HepG2 (cell line): ENCODE measurements at regions not wholly inside any gene's neighbourhood (a gene's known extent, or its start where the extent isn't known, plus 50 kb on each side); places are given as distances from the start of the nearest gene placed in this dataset.

Experiments
- ATAC-seq: fragments of 200-7000 bp; cut with Tn5 transposase; 3 replicates; pipeline ENCODE4 v1.9.1; 2020; ENCODE audit warnings: mild to moderate bottlenecking, moderate library complexity
- BruUV-seq: library from RNA; stranded (reverse); fragments of 400-500 nt; replicated peaks from 2 replicates; lab custom pipeline; 2021; lab: Mats Ljungman, UMichigan
- CTCF ChIA-PET: fragments of 300-600 bp; formaldehyde crosslinking; extraction: SDS; loops from one replicate; lab custom pipeline; 2021; ENCODE audit warnings: low total read pairs, inconsistent platforms, low intra/inter-chr PET ratio; lab: Yijun Ruan, JAX
- POLR2A ChIA-PET: fragments of 350-600 bp; sonication (Branson Sonifier 250); formaldehyde crosslinking; loops from one replicate; lab custom pipeline; 2020; ENCODE audit warnings: antibody characterized with exemption, inconsistent platforms; lab: Yijun Ruan, JAX
- DNase-seq: peaks from one replicate; pipeline ENCODE4 v3.0.0-alpha.2; 2015; ENCODE audit warnings: low spot score
- FAIRE-seq: peaks from 3 replicates; lab custom pipeline; 2011; peaks lifted over from hg19 to GRCh38; lab: Jason Lieb, UNC
- H2AFZ ChIP-seq: one replicate; pipeline ENCODE4 v1.6.1; 2011; ENCODE audit warnings: low read length, inconsistent platforms
- H3K27ac ChIP-seq: fragments of 300-600 bp; 3 replicates; pipeline ENCODE4 v1.8.0; 2011; ENCODE audit warnings: mixed run types, mild to moderate bottlenecking, mixed read lengths, low read length, inconsistent platforms; ENCODE audit not compliant: insufficient read depth; ENCODE audit errors: extremely low read length
- H3K27me3 ChIP-seq, 2 experiments: fragments of 200-600 bp in 1 of 2; 2 replicates in 1 of 2; 3 replicates in 1 of 2; pipeline versions ENCODE4 v1.6.0 to v1.8.0; 2011; ENCODE audit warnings: low read length in 2 of 2, mild to moderate bottlenecking in 2 of 2, moderate library complexity in 2 of 2, inconsistent platforms in 1 of 2; ENCODE audit not compliant: insufficient read depth in 2 of 2, control insufficient read depth in 1 of 2
- H3K36me3 ChIP-seq, 2 experiments: fragments of 200-600 bp in 1 of 2; replicated peaks in 1 of 2; 2 replicates in 1 of 2; 3 replicates in 1 of 2; pipeline versions ENCODE4 v1.5.1 to v1.8.0; 2011; ENCODE audit warnings: low read length in 2 of 2, inconsistent platforms in 1 of 2; ENCODE audit not compliant: insufficient read depth in 2 of 2, control insufficient read depth in 1 of 2
- H3K4me1 ChIP-seq: 2 replicates; pipeline ENCODE4 v1.5.1; 2012; ENCODE audit warnings: low read length, inconsistent platforms; ENCODE audit not compliant: insufficient read depth
- H3K4me2 ChIP-seq: 2 replicates; pipeline ENCODE4 v1.6.0; 2011; ENCODE audit warnings: low read depth, low read length, inconsistent platforms
- H3K4me3 ChIP-seq, 3 experiments: fragments of 200-600 bp in 1 of 3; sonication (generic), shearing (Covaris generic) in 1 of 3; replicated peaks in 1 of 3; 2 replicates each; pipeline ENCODE4 v1.5.1; 2011 to 2016; ENCODE audit warnings: low read length in 3 of 3, inconsistent platforms in 2 of 3, low read depth in 2 of 3, mild to moderate bottlenecking in 2 of 3, control low read depth in 1 of 3, mixed read lengths in 1 of 3; ENCODE audit not compliant: insufficient read depth in 1 of 3
- H3K79me2 ChIP-seq: one replicate; pipeline ENCODE4 v1.6.1; 2011; ENCODE audit warnings: low read length, inconsistent platforms; ENCODE audit not compliant: insufficient read depth
- H3K9ac ChIP-seq: 2 replicates; pipeline ENCODE4 v1.6.0; 2011; ENCODE audit warnings: mild to moderate bottlenecking, low read depth, low read length, inconsistent platforms; ENCODE audit not compliant: insufficient read depth
- H3K9me3 ChIP-seq: 2 replicates; pipeline ENCODE4 v1.5.1; 2012; ENCODE audit warnings: mild to moderate bottlenecking, low read length
- H4K20me1 ChIP-seq: 2 replicates; pipeline ENCODE4 v1.6.0; 2011; ENCODE audit warnings: inconsistent platforms, mild to moderate bottlenecking, low read length, moderate library complexity; ENCODE audit not compliant: insufficient read depth
- MEIS2 ChIP-seq: sonication (generic); formaldehyde crosslinking; IDR thresholded peaks from 2 replicates; pipeline ENCODE4 v1.9.0; 2021; ENCODE audit warnings: mild to moderate bottlenecking, missing genetic modification reagents
- NR2F1 ChIP-seq, 2 experiments: fragments of 450-650 bp in 1 of 2; formaldehyde crosslinking in 1 of 2; IDR thresholded peaks; 2 replicates each; pipeline versions ENCODE4 v1.5.0 to v1.6.1; 2016 to 2020; ENCODE audit warnings: mild to moderate bottlenecking in 1 of 2, missing compliant biosample characterization in 1 of 2, missing genetic modification reagents in 1 of 2, moderate library complexity in 1 of 2
- REL ChIP-seq: sonication (generic); formaldehyde crosslinking; conservative IDR thresholded peaks from 2 replicates; pipeline ENCODE4 v1.8.0; 2022; ENCODE audit warnings: mild to moderate bottlenecking, missing genetic modification reagents, moderate library complexity
- SMAD9 ChIP-seq: sonication (generic); formaldehyde crosslinking; IDR thresholded peaks from 2 replicates; pipeline ENCODE4 v1.5.1; 2020; ENCODE audit warnings: mild to moderate bottlenecking, missing genetic modification reagents
- TEAD3 ChIP-seq: optimal IDR thresholded peaks from 2 replicates; pipeline ENCODE3; 2016; ENCODE audit warnings: borderline replicate concordance
- ZNF160 ChIP-seq: sonication (generic); formaldehyde crosslinking; IDR thresholded peaks from 2 replicates; pipeline ENCODE4 v1.8.0; 2022; ENCODE audit warnings: mild to moderate bottlenecking, inconsistent platforms, missing genetic modification reagents
- whole genome bisulfite sequencing: methylation state at CpG from one replicate; pipeline ENCODE4 v1.1.6; 2017; ENCODE audit warnings: low lambda C conversion rate; 5-methylcytosine and 5-hydroxymethylcytosine counted together
- in situ Hi-C: cut with HindIII; loops from 2 replicates; pipeline ENCODE4 v1.10.0; 2017; ENCODE audit warnings: low pct_unique_long_range_greater_than_20kb; ENCODE audit not compliant: extremely low pct_ligation_motif_present
- intact Hi-C: fragments of 100-400 bp; cut with micrococcal nuclease; formaldehyde crosslinking; loops from one replicate; pipeline ENCODE4 v1.10.0; 2022; ENCODE audit not compliant: unreplicated experiment
- TF ChIP-seq, protein P1 (sequence below), 2 experiments: fragments of 450-650 bp in 1 of 2; sonication (generic) in 1 of 2; formaldehyde crosslinking in 1 of 2; IDR thresholded peaks; 2 replicates each; pipeline versions ENCODE4 v1.6.1 to v1.8.0; 2016 to 2022; ENCODE audit warnings: antibody characterized with exemption in 1 of 2, mild to moderate bottlenecking in 1 of 2, missing genetic modification reagents in 1 of 2
- TF ChIP-seq, protein P2 (sequence below): sonication (generic); formaldehyde crosslinking; IDR thresholded peaks from 2 replicates; pipeline ENCODE4 v1.4.0; 2020; ENCODE audit warnings: missing genetic modification reagents, mild to moderate bottlenecking, borderline replicate concordance
- TF ChIP-seq, protein P3 (sequence below), 2 experiments: IDR thresholded peaks; 2 replicates each; pipeline ENCODE4 v1.6.1; 2011 to 2012; ENCODE audit warnings: low read length in 2 of 2, borderline replicate concordance in 1 of 2, low read depth in 1 of 2, mild to moderate bottlenecking in 1 of 2, moderate library complexity in 1 of 2

DNA sequence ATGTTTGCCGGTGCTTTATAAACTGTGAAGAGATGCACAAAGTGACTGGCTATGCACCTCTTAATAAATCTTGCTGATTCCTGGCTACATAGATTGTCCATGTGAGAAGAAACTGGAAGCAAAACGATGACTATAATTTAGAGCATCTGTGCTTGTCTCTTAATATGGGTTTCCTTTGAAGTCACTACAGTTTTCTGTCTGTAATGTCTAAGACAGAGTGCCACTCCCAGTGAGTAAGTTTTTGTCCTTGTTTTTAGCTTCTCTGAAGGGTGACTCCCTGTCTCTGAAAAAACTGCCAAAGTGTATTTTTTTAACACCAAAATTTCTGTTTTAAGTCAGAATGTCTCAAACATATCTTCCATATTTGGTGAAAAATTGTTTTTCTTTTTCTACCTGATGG lies 175.1 kb downstream of the FASLG start (continued):
- TF ChIP-seq, protein P1, sequence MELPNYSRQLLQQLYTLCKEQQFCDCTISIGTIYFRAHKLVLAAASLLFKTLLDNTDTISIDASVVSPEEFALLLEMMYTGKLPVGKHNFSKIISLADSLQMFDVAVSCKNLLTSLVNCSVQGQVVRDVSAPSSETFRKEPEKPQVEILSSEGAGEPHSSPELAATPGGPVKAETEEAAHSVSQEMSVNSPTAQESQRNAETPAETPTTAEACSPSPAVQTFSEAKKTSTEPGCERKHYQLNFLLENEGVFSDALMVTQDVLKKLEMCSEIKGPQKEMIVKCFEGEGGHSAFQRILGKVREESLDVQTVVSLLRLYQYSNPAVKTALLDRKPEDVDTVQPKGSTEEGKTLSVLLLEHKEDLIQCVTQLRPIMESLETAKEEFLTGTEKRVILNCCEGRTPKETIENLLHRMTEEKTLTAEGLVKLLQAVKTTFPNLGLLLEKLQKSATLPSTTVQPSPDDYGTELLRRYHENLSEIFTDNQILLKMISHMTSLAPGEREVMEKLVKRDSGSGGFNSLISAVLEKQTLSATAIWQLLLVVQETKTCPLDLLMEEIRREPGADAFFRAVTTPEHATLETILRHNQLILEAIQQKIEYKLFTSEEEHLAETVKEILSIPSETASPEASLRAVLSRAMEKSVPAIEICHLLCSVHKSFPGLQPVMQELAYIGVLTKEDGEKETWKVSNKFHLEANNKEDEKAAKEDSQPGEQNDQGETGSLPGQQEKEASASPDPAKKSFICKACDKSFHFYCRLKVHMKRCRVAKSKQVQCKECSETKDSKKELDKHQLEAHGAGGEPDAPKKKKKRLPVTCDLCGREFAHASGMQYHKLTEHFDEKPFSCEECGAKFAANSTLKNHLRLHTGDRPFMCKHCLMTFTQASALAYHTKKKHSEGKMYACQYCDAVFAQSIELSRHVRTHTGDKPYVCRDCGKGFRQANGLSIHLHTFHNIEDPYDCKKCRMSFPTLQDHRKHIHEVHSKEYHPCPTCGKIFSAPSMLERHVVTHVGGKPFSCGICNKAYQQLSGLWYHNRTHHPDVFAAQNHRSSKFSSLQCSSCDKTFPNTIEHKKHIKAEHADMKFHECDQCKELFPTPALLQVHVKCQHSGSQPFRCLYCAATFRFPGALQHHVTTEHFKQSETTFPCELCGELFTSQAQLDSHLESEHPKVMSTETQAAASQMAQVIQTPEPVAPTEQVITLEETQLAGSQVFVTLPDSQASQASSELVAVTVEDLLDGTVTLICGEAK (IDR thresholded peaks at IDR 0.05), result no peak
- TF ChIP-seq, protein P1 (CRISPR knock-in tag; IDR thresholded peaks at IDR 0.05), result no peak
- TF ChIP-seq TEAD3 (CRISPR knock-in tag), result no peak

DNA sequence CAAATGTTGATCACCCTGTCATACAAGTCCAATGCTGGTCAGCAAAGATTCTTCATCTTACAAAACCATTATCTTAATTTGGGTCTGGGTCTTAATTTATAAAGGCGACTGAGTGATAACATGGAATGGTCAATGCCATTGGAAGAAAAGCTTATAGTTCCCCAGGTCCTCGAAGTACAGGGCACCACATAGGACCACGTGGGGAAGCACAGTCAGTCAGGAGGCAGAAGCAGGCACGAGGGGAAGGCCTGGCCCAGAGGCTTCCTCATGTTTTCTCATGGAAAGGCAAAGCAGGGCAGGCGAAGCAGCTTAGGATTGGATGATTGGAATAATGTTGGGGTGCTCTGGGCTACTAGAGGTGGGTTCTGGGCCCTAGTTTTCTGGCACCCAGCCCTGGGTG lies 175.7 kb downstream of the FASLG start:
- Histone ChIP-seq H3K9me3 (no peaks in the 10 kb centered on the region), H3K4me3 (no peak overlapping the region), H4K20me1 (no peaks in the 10 kb centered on the region), H2AFZ (no peak overlapping the region), H3K4me1 (no peaks in the 10 kb centered on the region), H3K9ac (no peak overlapping the region), H3K27ac (no peak overlapping the region), H3K27me3 (no peaks in the 10 kb centered on the region; a peak in 1 of 5 replicates), H3K4me2 (no peak overlapping the region), H3K36me3 (no peaks in the 10 kb centered on the region), H3K79me2 (no peaks in the 10 kb centered on the region)
- WGBS, result 19% methylated on average over 5 of the region's 5 CpGs
- ChIA-PET POLR2A (no interaction called here), CTCF (no interaction called here)
- no TSS peak for BruUV-seq
- no peak for DNase-seq
- intact Hi-C loops (no loop called here), in situ Hi-C loops (no loop called here)
- FAIRE-seq, result no peak
- no peak for ATAC-seq
- TF ChIP-seq MEIS2 (CRISPR knock-in tag) (no peak), NR2F1 (CRISPR knock-in tag; IDR thresholded peaks at IDR 0.05) (no peak), ZNF160 (no peak), SMAD9 (CRISPR knock-in tag) (no peak), REL (no peak)
- TF ChIP-seq, protein P2, sequence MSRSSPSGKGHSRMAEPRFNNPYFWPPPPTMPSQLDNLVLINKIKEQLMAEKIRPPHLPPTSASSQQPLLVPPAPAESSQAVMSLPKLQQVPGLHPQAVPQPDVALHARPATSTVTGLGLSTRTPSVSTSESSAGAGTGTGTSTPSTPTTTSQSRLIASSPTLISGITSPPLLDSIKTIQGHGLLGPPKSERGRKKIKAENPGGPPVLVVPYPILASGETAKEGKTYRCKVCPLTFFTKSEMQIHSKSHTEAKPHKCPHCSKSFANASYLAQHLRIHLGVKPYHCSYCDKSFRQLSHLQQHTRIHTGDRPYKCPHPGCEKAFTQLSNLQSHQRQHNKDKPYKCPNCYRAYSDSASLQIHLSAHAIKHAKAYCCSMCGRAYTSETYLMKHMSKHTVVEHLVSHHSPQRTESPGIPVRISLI (CRISPR knock-in tag), result no peak
- TF ChIP-seq, protein P3, sequence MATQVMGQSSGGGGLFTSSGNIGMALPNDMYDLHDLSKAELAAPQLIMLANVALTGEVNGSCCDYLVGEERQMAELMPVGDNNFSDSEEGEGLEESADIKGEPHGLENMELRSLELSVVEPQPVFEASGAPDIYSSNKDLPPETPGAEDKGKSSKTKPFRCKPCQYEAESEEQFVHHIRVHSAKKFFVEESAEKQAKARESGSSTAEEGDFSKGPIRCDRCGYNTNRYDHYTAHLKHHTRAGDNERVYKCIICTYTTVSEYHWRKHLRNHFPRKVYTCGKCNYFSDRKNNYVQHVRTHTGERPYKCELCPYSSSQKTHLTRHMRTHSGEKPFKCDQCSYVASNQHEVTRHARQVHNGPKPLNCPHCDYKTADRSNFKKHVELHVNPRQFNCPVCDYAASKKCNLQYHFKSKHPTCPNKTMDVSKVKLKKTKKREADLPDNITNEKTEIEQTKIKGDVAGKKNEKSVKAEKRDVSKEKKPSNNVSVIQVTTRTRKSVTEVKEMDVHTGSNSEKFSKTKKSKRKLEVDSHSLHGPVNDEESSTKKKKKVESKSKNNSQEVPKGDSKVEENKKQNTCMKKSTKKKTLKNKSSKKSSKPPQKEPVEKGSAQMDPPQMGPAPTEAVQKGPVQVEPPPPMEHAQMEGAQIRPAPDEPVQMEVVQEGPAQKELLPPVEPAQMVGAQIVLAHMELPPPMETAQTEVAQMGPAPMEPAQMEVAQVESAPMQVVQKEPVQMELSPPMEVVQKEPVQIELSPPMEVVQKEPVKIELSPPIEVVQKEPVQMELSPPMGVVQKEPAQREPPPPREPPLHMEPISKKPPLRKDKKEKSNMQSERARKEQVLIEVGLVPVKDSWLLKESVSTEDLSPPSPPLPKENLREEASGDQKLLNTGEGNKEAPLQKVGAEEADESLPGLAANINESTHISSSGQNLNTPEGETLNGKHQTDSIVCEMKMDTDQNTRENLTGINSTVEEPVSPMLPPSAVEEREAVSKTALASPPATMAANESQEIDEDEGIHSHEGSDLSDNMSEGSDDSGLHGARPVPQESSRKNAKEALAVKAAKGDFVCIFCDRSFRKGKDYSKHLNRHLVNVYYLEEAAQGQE (IDR thresholded peaks at IDR 0.05; ENCODE audit: borderline replicate concordance in 1 of 2, low read depth in 1 of 2, low read length in 2 of 2), result no peak
